KMS-11 (cell line): ENCODE measurements at regions not wholly inside any gene's neighbourhood (a gene's known extent, or its start where the extent isn't known, plus 50 kb on each side); places are given as distances from the start of the nearest gene placed in this dataset.

ENCODE experiments used
- H2AFZ ChIP-seq: fragments of 200-600 bp; sonication (generic); 2 replicates; pipeline ENCODE4 v1.6.1; 2016; ENCODE audit warnings: antibody characterized with exemption, mixed run types, low read depth
- H3K27ac ChIP-seq: fragments of 200-600 bp; sonication (generic); 2 replicates; pipeline ENCODE4 v1.6.1; 2016; ENCODE audit warnings: mild to moderate bottlenecking, mixed run types
- H3K27me3 ChIP-seq: fragments of 200-600 bp; sonication (generic); 2 replicates; pipeline ENCODE4 v1.6.1; 2017; ENCODE audit warnings: mild to moderate bottlenecking, low read depth, mixed run types, moderate library complexity; ENCODE audit not compliant: insufficient read depth
- H3K36me3 ChIP-seq: fragments of 200-600 bp; sonication (generic); 2 replicates; pipeline ENCODE4 v1.6.1; 2017; ENCODE audit warnings: mild to moderate bottlenecking, mixed run types; ENCODE audit not compliant: insufficient read depth
- H3K4me1 ChIP-seq: fragments of 200-600 bp; sonication (generic); 2 replicates; pipeline ENCODE4 v1.6.1; 2016; ENCODE audit warnings: mild to moderate bottlenecking, low read depth, mixed run types; ENCODE audit not compliant: poor library complexity, severe bottlenecking
- H3K4me2 ChIP-seq: fragments of 200-600 bp; sonication (generic); 2 replicates; pipeline ENCODE4 v1.7.0; 2016; ENCODE audit warnings: mild to moderate bottlenecking, mixed run types
- H3K4me3 ChIP-seq: fragments of 200-600 bp; sonication (generic); IDR thresholded peaks from 2 replicates; pipeline ENCODE4 v1.6.1; 2017; ENCODE audit warnings: low read depth, low read length, mixed read lengths; ENCODE audit not compliant: insufficient read depth
- H3K79me2 ChIP-seq: fragments of 200-600 bp; sonication (generic); 2 replicates; pipeline ENCODE4 v1.6.1; 2016; ENCODE audit warnings: low read depth, mixed run types; ENCODE audit not compliant: insufficient read depth
- H3K9ac ChIP-seq: fragments of 200-600 bp; sonication (generic); 2 replicates; pipeline ENCODE4 v1.6.1; 2016; ENCODE audit warnings: mild to moderate bottlenecking, mixed run types
- H4K20me1 ChIP-seq: fragments of 200-600 bp; sonication (generic); 2 replicates; pipeline ENCODE4 v1.6.1; 2016; ENCODE audit warnings: mild to moderate bottlenecking, mixed run types; ENCODE audit not compliant: insufficient read depth
- TF ChIP-seq, protein P1 (sequence below): fragments of 200-600 bp; sonication (generic); conservative IDR thresholded peaks from 2 replicates; pipeline ENCODE4 v1.6.1; 2017; ENCODE audit warnings: low read depth, mild to moderate bottlenecking, antibody characterized with exemption, low read length, moderate library complexity, mixed read lengths

DNA sequence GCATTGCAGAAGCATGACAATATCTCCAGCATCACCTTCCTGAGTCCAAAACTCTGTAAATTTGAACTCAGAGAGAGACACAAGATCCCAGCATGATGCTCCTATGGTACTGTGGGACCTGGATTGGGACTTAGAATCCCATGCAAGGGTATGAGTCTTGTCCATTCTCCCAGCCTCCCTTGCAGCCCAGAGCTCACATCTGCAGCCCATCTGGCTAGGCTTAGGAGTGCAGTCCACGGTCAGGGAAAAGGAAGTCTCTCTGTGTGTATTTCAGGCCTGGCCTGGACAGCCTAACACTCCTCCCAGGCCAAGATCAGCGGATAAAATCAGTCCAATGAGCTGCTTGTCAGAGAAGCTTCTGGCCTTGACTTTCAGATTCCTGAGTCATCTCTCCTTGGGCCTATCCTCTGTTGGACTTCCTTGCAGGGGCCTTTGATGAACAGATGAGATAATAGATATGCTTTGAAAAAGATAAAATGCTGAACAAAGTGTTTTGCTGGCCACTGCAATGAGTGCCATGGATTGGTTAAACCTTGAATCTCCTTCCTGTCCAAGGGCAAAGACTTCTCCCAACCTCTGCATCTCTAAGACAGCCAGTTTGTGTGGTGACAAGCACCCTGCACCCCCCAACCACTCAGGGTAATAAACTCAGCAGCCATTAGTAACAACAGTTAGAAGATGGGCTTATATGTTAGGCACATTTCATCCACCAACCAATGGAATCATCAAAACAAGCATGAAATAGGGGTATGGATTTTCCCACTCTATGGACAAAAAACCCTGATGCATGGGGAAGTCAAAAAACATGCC, 412.8 kb upstream of the TBX3 start:
- H3K4me2 ChIP-seq = no peak overlapping the region
- H2AFZ ChIP-seq = no peak overlapping the region
- H3K36me3 ChIP-seq = no peaks in the 10 kb centered on the region
- TF ChIP-seq, protein P1, sequence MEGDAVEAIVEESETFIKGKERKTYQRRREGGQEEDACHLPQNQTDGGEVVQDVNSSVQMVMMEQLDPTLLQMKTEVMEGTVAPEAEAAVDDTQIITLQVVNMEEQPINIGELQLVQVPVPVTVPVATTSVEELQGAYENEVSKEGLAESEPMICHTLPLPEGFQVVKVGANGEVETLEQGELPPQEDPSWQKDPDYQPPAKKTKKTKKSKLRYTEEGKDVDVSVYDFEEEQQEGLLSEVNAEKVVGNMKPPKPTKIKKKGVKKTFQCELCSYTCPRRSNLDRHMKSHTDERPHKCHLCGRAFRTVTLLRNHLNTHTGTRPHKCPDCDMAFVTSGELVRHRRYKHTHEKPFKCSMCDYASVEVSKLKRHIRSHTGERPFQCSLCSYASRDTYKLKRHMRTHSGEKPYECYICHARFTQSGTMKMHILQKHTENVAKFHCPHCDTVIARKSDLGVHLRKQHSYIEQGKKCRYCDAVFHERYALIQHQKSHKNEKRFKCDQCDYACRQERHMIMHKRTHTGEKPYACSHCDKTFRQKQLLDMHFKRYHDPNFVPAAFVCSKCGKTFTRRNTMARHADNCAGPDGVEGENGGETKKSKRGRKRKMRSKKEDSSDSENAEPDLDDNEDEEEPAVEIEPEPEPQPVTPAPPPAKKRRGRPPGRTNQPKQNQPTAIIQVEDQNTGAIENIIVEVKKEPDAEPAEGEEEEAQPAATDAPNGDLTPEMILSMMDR = no peak
- no peaks in the 10 kb centered on the region for H3K27me3 ChIP-seq
- H3K79me2 ChIP-seq = no peaks in the 10 kb centered on the region
- no peaks in the 10 kb centered on the region for H4K20me1 ChIP-seq
- H3K4me1 ChIP-seq = no peaks in the 10 kb centered on the region
- H3K27ac ChIP-seq = no peak overlapping the region
- no peak overlapping the region for H3K9ac ChIP-seq
- H3K4me3 ChIP-seq = no peak overlapping the region

- Histone ChIP-seq H4K20me1 (no peaks in the 10 kb centered on the region), H3K27ac (no peak overlapping the region), H3K27me3 (no peaks in the 10 kb centered on the region), H3K36me3 (no peaks in the 10 kb centered on the region), H2AFZ (no peak overlapping the region), H3K9ac (no peak overlapping the region), H3K4me1 (no peaks in the 10 kb centered on the region), H3K79me2 (no peaks in the 10 kb centered on the region), H3K4me3 (no peak overlapping the region), H3K4me2 (no peak overlapping the region)
- TF ChIP-seq, protein P1 = no peak
Observed at GRCh38 chr12:115095073-115095748, 411.2 kb upstream of the TBX3 start.

DNA sequence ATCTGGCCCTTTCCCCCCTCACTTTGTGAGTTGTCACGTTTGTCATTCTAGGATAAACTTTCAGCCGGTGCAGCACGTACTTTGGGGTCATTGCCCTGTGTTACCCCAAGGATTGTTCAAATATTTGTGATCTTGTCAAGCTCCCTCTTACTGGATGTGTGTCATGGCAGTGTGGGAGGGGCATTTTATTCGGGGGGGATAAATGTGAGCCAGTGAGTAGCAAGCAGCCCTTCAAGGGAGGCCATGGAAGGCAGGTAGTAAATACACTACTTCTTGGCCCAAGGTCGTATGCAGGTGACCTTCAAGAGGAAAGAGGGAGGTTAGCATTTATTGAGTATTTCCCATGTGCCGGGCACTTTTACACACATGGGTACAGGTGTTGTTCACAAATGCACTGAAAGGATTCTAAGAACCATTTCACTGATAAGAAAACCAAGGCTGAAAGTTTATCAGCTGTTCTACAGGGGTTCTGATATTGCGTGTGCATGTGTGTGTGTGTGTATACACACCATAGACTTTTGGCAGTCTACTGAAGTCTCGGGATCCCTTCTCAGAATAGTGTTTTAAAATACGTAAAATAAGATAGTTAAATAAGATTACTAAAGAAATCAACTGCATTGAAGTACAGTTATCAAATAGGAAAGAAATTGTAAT, 410.3 kb upstream of the TBX3 start:
- H3K79me2 ChIP-seq = no peaks in the 10 kb centered on the region
- H4K20me1 ChIP-seq = no peaks in the 10 kb centered on the region
- no peaks in the 10 kb centered on the region for H3K4me1 ChIP-seq
- H3K27ac ChIP-seq = no peak overlapping the region
- H3K9ac ChIP-seq = no peak overlapping the region
- no peaks in the 10 kb centered on the region for H3K36me3 ChIP-seq
- H3K4me3 ChIP-seq = no peak overlapping the region
- H3K4me2 ChIP-seq = no peak overlapping the region
- TF ChIP-seq, protein P1 = no peak
- H3K27me3 ChIP-seq = no peaks in the 10 kb centered on the region
- H2AFZ ChIP-seq = no peak overlapping the region

GRCh38 chr12:115093261-115093660, 409.3 kb upstream of the TBX3 start:
- no peaks in the 10 kb centered on the region for H3K36me3 ChIP-seq
- H3K27ac ChIP-seq = no peak overlapping the region
- TF ChIP-seq, protein P1 = no peak
- H3K9ac ChIP-seq = no peak overlapping the region
- no peaks in the 10 kb centered on the region for H3K79me2 ChIP-seq
- H3K4me2 ChIP-seq = no peak overlapping the region
- H2AFZ ChIP-seq = no peak overlapping the region
- H3K4me1 ChIP-seq = no peaks in the 10 kb centered on the region
- no peak overlapping the region for H3K4me3 ChIP-seq
- H3K27me3 ChIP-seq = no peaks in the 10 kb centered on the region
- H4K20me1 ChIP-seq = no peaks in the 10 kb centered on the region
